22Rv1 (cell line): ENCODE measurements at regions not wholly inside any gene's neighbourhood (a gene's known extent, or its start where the extent isn't known, plus 50 kb on each side); places are given as distances from the start of the nearest gene placed in this dataset.
"Not testable (repeated sequence)": the region's sequence is repeated elsewhere in the genome, so short reads cannot be mapped to it uniquely, and the experiment has no call there.

Experiments used
- H3K27ac ChIP-seq: fragments of 450-650 bp; 2 replicates; pipeline ENCODE4 v1.5.1; 2017
- ZFX ChIP-seq: fragments of 450-650 bp; IDR thresholded peaks from 2 replicates; pipeline ENCODE4 v1.6.1; 2017; ENCODE audit warnings: antibody characterized with exemption, borderline replicate concordance
- TF ChIP-seq, protein P1 (sequence below): fragments of 450-650 bp; IDR thresholded peaks from 2 replicates; pipeline ENCODE4 v1.5.1; 2017; ENCODE audit warnings: mild to moderate bottlenecking

DNA sequence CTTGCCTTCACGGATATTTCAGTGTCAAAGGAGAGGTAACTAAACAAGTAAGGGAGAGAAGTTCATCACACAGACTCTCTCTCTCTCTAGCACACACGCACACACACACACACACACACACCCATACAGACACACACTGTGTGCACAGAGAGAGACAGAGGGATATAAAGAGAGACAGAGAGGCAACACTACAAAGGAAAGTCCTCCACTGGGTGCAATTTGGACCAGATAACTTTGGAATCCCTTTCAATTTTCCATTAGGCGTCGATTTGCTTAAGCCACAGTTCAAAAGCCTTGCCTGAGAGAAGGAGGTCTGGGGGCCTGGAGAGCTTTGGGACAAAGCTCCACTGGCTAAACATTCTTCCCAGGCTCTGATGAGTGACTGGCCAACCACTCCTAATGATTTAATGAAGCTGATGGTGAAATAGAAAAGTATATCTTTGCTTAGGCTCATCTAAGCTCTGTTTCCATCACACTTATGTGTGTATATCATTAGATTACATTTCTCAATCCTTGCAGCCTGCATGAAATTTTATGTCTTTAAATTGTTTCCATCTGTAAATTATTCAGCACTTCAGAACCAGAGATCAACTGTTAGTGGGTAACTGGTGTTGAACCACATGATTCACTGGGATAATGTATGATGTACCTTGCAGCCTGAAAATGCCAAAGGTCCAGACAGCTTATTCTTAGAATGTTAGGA, 180.8 kb downstream of the MAGEB17 start:
- no peak overlapping the region for H3K27ac ChIP-seq
- TF ChIP-seq, protein P1, sequence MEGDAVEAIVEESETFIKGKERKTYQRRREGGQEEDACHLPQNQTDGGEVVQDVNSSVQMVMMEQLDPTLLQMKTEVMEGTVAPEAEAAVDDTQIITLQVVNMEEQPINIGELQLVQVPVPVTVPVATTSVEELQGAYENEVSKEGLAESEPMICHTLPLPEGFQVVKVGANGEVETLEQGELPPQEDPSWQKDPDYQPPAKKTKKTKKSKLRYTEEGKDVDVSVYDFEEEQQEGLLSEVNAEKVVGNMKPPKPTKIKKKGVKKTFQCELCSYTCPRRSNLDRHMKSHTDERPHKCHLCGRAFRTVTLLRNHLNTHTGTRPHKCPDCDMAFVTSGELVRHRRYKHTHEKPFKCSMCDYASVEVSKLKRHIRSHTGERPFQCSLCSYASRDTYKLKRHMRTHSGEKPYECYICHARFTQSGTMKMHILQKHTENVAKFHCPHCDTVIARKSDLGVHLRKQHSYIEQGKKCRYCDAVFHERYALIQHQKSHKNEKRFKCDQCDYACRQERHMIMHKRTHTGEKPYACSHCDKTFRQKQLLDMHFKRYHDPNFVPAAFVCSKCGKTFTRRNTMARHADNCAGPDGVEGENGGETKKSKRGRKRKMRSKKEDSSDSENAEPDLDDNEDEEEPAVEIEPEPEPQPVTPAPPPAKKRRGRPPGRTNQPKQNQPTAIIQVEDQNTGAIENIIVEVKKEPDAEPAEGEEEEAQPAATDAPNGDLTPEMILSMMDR = no peak
- TF ChIP-seq ZFX = no peak

DNA sequence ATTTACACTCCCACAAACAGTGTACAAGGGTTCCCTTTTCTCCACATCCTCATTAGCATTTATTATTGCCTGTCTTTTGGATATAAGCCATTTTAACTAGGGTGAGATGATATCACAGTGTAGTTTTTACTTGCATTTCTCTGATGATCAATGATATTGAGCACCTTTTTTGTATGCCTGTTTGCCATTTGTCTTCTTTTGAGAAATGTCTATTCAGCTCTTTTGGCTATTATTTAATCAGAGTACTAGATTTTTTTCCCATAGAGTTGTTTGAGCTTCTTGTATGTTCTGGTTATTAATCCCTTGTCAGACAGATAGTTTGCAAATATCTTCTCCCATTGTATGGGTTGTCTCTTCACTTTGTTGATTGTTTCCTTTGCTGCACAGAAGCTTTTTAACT, 190.6 kb downstream of the MAGEB17 start:
- TF ChIP-seq, protein P1 = no peak
- no peak for TF ChIP-seq ZFX
- no peak overlapping the region for H3K27ac ChIP-seq

DNA sequence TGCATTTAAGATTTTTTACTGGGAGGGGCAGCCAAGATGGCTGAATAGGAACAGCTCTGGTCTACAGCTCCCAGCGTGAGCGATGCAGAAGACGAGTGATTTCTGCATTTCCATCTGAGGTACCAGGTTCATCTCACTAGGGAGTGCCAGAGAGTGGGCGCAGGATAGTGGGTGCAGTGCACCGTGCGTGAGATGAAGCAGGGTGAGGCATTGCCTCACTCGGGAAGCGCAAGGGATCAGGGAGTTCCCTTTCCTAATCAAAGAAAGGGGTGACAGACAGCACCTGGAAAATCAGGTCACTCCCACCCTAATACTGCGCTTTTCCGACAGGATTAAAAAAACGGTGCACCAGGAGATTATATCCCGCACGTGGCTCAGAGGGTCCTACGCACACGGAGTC, 192.8 kb downstream of the MAGEB17 start:
- H3K27ac ChIP-seq = not testable (repeated sequence)

DNA sequence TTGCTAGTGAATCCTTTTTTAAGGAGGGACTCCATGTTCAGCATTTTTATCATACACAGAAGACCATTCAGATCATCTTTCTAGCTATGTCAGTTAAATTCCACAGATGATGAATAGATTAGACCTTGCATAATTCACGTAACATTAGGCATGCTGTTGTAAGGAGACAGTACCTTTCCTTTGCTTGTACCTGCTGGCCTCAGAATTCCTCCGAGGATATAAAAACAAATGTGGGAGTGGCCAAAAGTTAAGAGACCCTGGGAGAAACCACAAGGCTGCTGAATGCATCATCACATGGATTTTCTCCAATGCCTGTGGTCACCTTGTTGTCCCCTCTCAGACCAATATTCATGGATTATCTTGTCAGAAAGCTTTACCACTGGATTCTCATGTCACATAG, 201.4 kb downstream of the MAGEB17 start:
- no peak for TF ChIP-seq ZFX
- TF ChIP-seq, protein P1 = no peak
- H3K27ac ChIP-seq = no peak overlapping the region

DNA sequence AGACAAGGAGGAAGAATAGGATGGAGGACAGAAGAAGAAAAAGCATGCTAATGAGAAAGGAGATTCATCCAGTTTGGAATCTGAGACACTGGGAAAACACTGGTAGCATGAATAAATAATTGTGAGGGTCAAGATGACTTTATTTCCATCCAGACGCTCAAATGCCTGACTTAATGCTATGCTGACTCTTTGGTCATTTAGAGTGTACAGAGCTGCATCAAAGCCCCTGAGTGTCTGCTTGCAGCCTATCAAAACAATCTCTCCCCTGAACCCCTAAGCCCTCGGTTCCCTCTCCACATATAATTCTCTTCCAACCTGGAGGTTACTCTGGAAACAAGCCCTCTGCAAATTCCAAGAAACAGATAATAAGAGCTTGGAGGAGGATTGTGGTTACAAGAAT, 208.8 kb downstream of the MAGEB17 start:
- no peak overlapping the region for H3K27ac ChIP-seq
- TF ChIP-seq, protein P1 = no peak
- no peak for TF ChIP-seq ZFX

DNA sequence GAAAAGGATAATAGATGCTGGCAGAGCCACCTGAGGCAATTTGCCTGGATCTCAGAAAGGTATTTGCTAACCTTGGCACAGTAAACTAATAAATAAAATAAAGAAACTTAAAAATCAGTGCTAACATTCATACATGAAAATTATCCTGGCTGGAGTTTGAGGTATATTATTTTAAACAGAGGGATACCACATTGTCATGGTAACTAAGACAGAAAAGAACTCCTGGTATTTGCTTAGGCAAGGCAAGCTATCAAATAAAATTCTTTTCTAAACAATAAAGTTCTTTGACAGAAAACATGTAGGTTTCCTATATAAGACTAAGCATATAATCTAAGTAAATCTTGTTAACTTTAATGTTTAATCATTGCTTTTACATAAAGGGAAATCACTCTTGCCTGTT, 218.8 kb downstream of the MAGEB17 start:
- TF ChIP-seq, protein P1 = no peak
- TF ChIP-seq ZFX = no peak
- H3K27ac ChIP-seq = no peak overlapping the region

DNA sequence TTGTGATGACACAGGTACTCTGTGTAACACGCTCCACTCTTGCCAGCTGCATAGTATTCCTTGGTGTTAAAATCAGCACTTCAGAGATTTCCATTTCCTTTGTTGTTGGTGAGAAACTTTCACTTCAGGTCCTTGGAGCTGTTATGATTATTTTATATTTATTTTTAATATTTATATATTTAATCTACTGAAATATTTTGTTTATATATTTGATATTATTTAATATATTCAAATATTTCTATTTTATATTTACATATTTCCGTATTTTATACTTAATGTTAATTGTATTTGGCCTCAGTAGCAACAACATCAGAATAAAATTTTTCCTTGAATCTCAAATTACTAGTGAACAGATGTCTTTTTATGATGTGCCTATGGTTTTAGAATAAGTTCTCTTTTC, 225.3 kb downstream of the MAGEB17 start:
- TF ChIP-seq ZFX = no peak
- TF ChIP-seq, protein P1 = no peak
- no peak overlapping the region for H3K27ac ChIP-seq

DNA sequence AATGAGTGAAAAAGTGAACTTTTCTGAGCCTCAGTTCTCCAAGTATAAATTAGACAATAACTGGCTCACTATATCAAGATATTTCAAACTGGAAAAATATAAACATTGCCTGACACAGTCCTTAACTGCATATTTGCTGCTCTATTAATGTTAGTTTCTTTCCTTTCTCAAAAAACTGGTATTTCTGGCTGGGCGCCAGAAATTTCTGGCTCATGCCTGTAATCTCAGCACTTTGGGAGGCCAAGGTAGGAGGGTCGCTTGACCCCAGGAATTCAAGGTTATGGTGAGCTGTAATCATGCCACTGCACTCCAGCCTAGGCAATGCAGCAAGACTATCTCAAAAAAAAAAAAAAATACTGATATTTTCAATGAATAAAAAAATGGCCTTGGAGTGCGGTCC, 227.0 kb downstream of the MAGEB17 start:
- TF ChIP-seq ZFX = no peak
- TF ChIP-seq, protein P1 = no peak
- no peak overlapping the region for H3K27ac ChIP-seq
